Lower leg skin (tissue), 4 donors: ENCODE measurements at regions not wholly inside any gene's neighbourhood (a gene's known extent, or its start where the extent isn't known, plus 50 kb on each side); places are given as distances from the start of the nearest gene placed in this dataset.

ENCODE experiments used
- DNase-seq, 2 donors: peaks; one replicate each; pipeline ENCODE4 v3.0.0-alpha.2; 2019; ENCODE audit warnings: low spot score in 2 of 2
- H3K4me3 ChIP-seq: fragments of 200-600 bp; sonication (generic); 2 replicates; pipeline ENCODE4 v1.5.1; 2017; ENCODE audit warnings: mild to moderate bottlenecking, low read depth; ENCODE audit not compliant: poor library complexity, severe bottlenecking
- POLR2A ChIP-seq, 2 donors: fragments of 450-650 bp; IDR thresholded peaks; one replicate each; pipeline ENCODE4 v1.6.1; 2016 to 2017; ENCODE audit warnings: antibody characterized with exemption in 2 of 2, mild to moderate bottlenecking in 1 of 2, moderate library complexity in 1 of 2
- WGBS, 2 donors: methylation state at CpG; one replicate each; pipeline ENCODE4 v1.1.5; 2018; 5-methylcytosine and 5-hydroxymethylcytosine counted together
- intact Hi-C: fragments of 100-400 bp; cut with DNase I; formaldehyde crosslinking; loops from one replicate; pipeline ENCODE4 v1.15.0; 2023; ENCODE audit warnings: low total_unique reads
- TF ChIP-seq, protein P1 (sequence below), 3 donors: fragments of 450-650 bp; IDR thresholded peaks; one replicate each; pipeline ENCODE4 v1.5.1; 2016; ENCODE audit warnings: antibody characterized with exemption in 3 of 3, mild to moderate bottlenecking in 3 of 3, moderate library complexity in 2 of 3

DNA sequence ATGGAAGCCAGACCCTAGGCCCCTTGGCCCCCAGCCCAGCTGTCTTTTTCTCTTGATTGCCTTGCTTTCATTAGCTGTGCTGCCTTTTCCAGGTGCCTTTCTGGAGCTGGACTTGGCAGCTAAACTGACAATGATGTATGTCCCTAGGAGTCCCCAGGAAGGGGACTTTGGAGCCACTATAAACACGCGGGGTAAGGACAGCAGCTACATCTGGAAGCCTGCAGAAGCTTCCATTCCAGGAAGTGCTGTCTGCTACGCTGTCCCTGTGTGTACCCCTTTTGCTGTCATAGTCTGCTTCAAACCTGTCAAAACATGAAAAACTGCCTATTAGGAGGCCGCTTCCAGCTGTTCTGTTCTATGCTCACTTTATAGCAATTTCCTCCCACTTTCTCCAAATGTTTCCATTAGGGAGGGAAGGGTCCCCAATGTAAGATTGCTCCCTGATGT is 153.3 kb upstream of the RAG2 start:
- H3K4me3 ChIP-seq, result no peak overlapping the region
- no peak for TF ChIP-seq POLR2A (IDR thresholded peaks at IDR 0.05)
- TF ChIP-seq, protein P1, sequence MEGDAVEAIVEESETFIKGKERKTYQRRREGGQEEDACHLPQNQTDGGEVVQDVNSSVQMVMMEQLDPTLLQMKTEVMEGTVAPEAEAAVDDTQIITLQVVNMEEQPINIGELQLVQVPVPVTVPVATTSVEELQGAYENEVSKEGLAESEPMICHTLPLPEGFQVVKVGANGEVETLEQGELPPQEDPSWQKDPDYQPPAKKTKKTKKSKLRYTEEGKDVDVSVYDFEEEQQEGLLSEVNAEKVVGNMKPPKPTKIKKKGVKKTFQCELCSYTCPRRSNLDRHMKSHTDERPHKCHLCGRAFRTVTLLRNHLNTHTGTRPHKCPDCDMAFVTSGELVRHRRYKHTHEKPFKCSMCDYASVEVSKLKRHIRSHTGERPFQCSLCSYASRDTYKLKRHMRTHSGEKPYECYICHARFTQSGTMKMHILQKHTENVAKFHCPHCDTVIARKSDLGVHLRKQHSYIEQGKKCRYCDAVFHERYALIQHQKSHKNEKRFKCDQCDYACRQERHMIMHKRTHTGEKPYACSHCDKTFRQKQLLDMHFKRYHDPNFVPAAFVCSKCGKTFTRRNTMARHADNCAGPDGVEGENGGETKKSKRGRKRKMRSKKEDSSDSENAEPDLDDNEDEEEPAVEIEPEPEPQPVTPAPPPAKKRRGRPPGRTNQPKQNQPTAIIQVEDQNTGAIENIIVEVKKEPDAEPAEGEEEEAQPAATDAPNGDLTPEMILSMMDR (IDR thresholded peaks at IDR 0.05), result no peak
- DNase-seq, result no peak
- WGBS, 2 donors, result 22 to 25% methylated on average over 4 of the region's 4 CpGs
- intact Hi-C loops, result no loop called here

DNA sequence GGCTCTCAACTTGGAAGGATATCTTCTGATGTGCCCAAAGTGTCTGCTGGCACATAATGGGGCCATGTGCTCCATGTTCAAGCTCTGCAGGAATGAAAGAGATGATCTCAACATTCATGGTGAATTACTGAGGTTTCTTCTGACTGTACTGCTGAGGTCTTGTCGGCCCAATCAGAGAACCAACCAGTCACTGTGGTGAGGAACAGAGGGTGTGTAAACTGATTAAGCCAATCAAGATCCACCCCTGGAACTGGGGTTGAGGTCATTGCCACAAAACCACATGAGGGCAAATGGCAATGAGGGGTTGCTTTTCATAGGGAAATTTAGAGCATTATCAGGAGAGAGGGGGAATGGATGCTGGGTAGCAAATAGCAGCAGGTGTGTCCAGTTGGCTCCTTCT is 152.3 kb upstream of the RAG2 start:
- WGBS, 2 donors, result 41 to 78% methylated on average over 1 of the region's 1 CpG
- DNase-seq, result no peak
- H3K4me3 ChIP-seq, result no peak overlapping the region
- intact Hi-C loops, result no loop called here
- TF ChIP-seq, protein P1 (IDR thresholded peaks at IDR 0.05), result no peak
- no peak for TF ChIP-seq POLR2A (IDR thresholded peaks at IDR 0.05)

- TF ChIP-seq, protein P1 (IDR thresholded peaks at IDR 0.05), result no peak
- no peak for TF ChIP-seq POLR2A (IDR thresholded peaks at IDR 0.05)
- no peak for DNase-seq
- intact Hi-C loops, result no loop called here
- no peak overlapping the region for H3K4me3 ChIP-seq
- 69 to 97% methylated on average over 2 of the region's 2 CpGs for WGBS, 2 donors
Observed at GRCh38 chr11:36748836-36749235, 150.8 kb upstream of the RAG2 start.

GRCh38 chr11:36746886-36747710 is 149.1 kb upstream of the RAG2 start:
- 26 to 28% methylated on average over 7 of the region's 7 CpGs for WGBS, 2 donors
- intact Hi-C loops, result no loop called here
- H3K4me3 ChIP-seq, result no peak overlapping the region
- DNase-seq, result peak; percentile 90 to 95
- TF ChIP-seq, protein P1 (IDR thresholded peaks at IDR 0.05), result peak in 1 of 3 donors; percentile 10
- no peak for TF ChIP-seq POLR2A (IDR thresholded peaks at IDR 0.05)

GRCh38 chr11:36744375-36745168 is 146.5 kb upstream of the RAG2 start:
- TF ChIP-seq, protein P1 (IDR thresholded peaks at IDR 0.05), result no peak
- no peak for TF ChIP-seq POLR2A (IDR thresholded peaks at IDR 0.05)
- DNase-seq, result peak; percentile 27 to 90
- 33 to 41% methylated on average over 11 of the region's 11 CpGs for WGBS, 2 donors
- no peak overlapping the region for H3K4me3 ChIP-seq
- intact Hi-C loops, result no loop called here
